ENCODE measurements at regions not wholly inside any gene's neighbourhood (a gene's known extent, or its start where the extent isn't known, plus 50 kb on each side); places are given as distances from the start of the nearest gene placed in this dataset.

GRCh38 chr12:127268706-127269425 lies 998.1 kb upstream of the TMEM132C start:
- ATAC-seq (ENCODE audit: low read depth), result no peak
- POLR2A ChIA-PET, result no interaction called here

GRCh38 chr12:127270193-127270592 lies 996.8 kb upstream of the TMEM132C start:
- no peak for ATAC-seq (ENCODE audit: low read depth)
- no peak overlapping the region for H3K27ac ChIP-seq (ENCODE audit: low read length in 2 of 2)

More at GRCh38 chr12:127268706-127269425, 998.1 kb upstream of the TMEM132C start:
- DNase-seq, result no peak
- no peaks in the 10 kb centered on the region for H3K79me2 ChIP-seq (ENCODE audit: control insufficient read depth, insufficient read depth, low read length)
- 58% methylated on average over 1 of the region's 6 CpGs for WGBS (ENCODE audit: insufficient coverage)
- TF ChIP-seq EZH2 (IDR thresholded peaks at IDR 0.05; ENCODE audit: borderline replicate concordance, insufficient read depth, low read depth, low read length, poor library complexity, severe bottlenecking), result no peak
- TF ChIP-seq, protein P1, sequence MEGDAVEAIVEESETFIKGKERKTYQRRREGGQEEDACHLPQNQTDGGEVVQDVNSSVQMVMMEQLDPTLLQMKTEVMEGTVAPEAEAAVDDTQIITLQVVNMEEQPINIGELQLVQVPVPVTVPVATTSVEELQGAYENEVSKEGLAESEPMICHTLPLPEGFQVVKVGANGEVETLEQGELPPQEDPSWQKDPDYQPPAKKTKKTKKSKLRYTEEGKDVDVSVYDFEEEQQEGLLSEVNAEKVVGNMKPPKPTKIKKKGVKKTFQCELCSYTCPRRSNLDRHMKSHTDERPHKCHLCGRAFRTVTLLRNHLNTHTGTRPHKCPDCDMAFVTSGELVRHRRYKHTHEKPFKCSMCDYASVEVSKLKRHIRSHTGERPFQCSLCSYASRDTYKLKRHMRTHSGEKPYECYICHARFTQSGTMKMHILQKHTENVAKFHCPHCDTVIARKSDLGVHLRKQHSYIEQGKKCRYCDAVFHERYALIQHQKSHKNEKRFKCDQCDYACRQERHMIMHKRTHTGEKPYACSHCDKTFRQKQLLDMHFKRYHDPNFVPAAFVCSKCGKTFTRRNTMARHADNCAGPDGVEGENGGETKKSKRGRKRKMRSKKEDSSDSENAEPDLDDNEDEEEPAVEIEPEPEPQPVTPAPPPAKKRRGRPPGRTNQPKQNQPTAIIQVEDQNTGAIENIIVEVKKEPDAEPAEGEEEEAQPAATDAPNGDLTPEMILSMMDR (IDR thresholded peaks at IDR 0.05), result no peak
- no peaks in the 10 kb centered on the region for H4K20me1 ChIP-seq (ENCODE audit: control insufficient read depth, insufficient read depth, low read length, poor library complexity, severe bottlenecking)
- H3K36me3 ChIP-seq (replicated peaks in 1 of 2; ENCODE audit: control extremely low read depth in 1 of 2, control insufficient read depth in 1 of 2, extremely low read depth in 1 of 2, insufficient read depth in 2 of 2, low read length in 1 of 2), result no peaks in the 10 kb centered on the region
- H3K4me1 ChIP-seq (ENCODE audit: control insufficient read depth in 2 of 2, insufficient read depth in 2 of 2, low read length in 2 of 2), result no peaks in the 10 kb centered on the region
- no peak overlapping the region for H3K4me2 ChIP-seq (replicated peaks; ENCODE audit: low read depth, low read length, poor library complexity, severe bottlenecking)
- no peak overlapping the region for H3K9ac ChIP-seq (ENCODE audit: low read length)
- H3K9me3 ChIP-seq (ENCODE audit: control extremely low read depth in 1 of 3, control insufficient read depth in 2 of 3, insufficient read depth in 1 of 3, low read length in 2 of 3), result peaks cover 0 to 7% (median 0%) of the 10 kb centered on the region in 3 donors
- Mint-ChIP-seq H3K4me1 (no peaks in the 10 kb centered on the region), H3K9me3 (ENCODE audit: insufficient read depth) (no peaks in the 10 kb centered on the region), H3K27ac (no peak overlapping the region), H3K27me3 (no peaks in the 10 kb centered on the region), H3K4me3 (no peak overlapping the region)
- H3K27me3 ChIP-seq (replicated peaks in 1 of 4; ENCODE audit: control extremely low read depth in 1 of 4, control insufficient read depth in 3 of 4, insufficient read depth in 4 of 4, low read length in 3 of 4), result no peaks in the 10 kb centered on the region
- CTCF ChIA-PET, result no interaction called here
- intact Hi-C loops (cut with micrococcal nuclease), result no loop called here
- H3K27ac ChIP-seq (ENCODE audit: low read length in 2 of 2), result no peak overlapping the region
- no peak overlapping the region for H3K4me3 ChIP-seq (ENCODE audit: control extremely low read depth in 1 of 5, extremely low read depth in 1 of 5, insufficient read depth in 1 of 5, low read depth in 2 of 5, low read length in 4 of 5)
- no peak overlapping the region for H2AFZ ChIP-seq (ENCODE audit: insufficient read depth, low read depth, low read length, poor library complexity, severe bottlenecking)

More at GRCh38 chr12:127270193-127270592, 996.8 kb upstream of the TMEM132C start:
- Mint-ChIP-seq H3K27ac (no peak overlapping the region), H3K9me3 (ENCODE audit: insufficient read depth) (no peaks in the 10 kb centered on the region), H3K4me3 (no peak overlapping the region), H3K4me1 (no peaks in the 10 kb centered on the region), H3K27me3 (no peaks in the 10 kb centered on the region)
- H3K9me3 ChIP-seq (ENCODE audit: control extremely low read depth in 1 of 3, control insufficient read depth in 2 of 3, insufficient read depth in 1 of 3, low read length in 2 of 3), result peaks cover 0 to 5% (median 0%) of the 10 kb centered on the region in 3 donors
- H3K36me3 ChIP-seq (replicated peaks in 1 of 2; ENCODE audit: control extremely low read depth in 1 of 2, control insufficient read depth in 1 of 2, extremely low read depth in 1 of 2, insufficient read depth in 2 of 2, low read length in 1 of 2), result no peaks in the 10 kb centered on the region
- no peaks in the 10 kb centered on the region for H3K4me1 ChIP-seq (ENCODE audit: control insufficient read depth in 2 of 2, insufficient read depth in 2 of 2, low read length in 2 of 2)
- no peak overlapping the region for H3K4me2 ChIP-seq (replicated peaks; ENCODE audit: low read depth, low read length, poor library complexity, severe bottlenecking)
- ChIA-PET CTCF (interaction anchor here (0.5 kb wide), 1 partner anchor 20 kb away, joined by 3 read pairs; no protein-coding TSS in a partner anchor), POLR2A (no interaction called here)
- DNase-seq, result no peak
- intact Hi-C loops (cut with micrococcal nuclease), result no loop called here
- H3K79me2 ChIP-seq (ENCODE audit: control insufficient read depth, insufficient read depth, low read length), result no peaks in the 10 kb centered on the region
- no peak overlapping the region for H3K9ac ChIP-seq (ENCODE audit: low read length)
- TF ChIP-seq, protein P1 (IDR thresholded peaks at IDR 0.05), result no peak
- TF ChIP-seq EZH2 (IDR thresholded peaks at IDR 0.05; ENCODE audit: borderline replicate concordance, insufficient read depth, low read depth, low read length, poor library complexity, severe bottlenecking), result no peak
- no peaks in the 10 kb centered on the region for H4K20me1 ChIP-seq (ENCODE audit: control insufficient read depth, insufficient read depth, low read length, poor library complexity, severe bottlenecking)
- H3K27me3 ChIP-seq (replicated peaks in 1 of 4; ENCODE audit: control extremely low read depth in 1 of 4, control insufficient read depth in 3 of 4, insufficient read depth in 4 of 4, low read length in 3 of 4), result no peaks in the 10 kb centered on the region
- 92% methylated on average over 2 of the region's 3 CpGs for WGBS (ENCODE audit: insufficient coverage)
- H2AFZ ChIP-seq (ENCODE audit: insufficient read depth, low read depth, low read length, poor library complexity, severe bottlenecking), result no peak overlapping the region
- no peak overlapping the region for H3K4me3 ChIP-seq (ENCODE audit: control extremely low read depth in 1 of 5, extremely low read depth in 1 of 5, insufficient read depth in 1 of 5, low read depth in 2 of 5, low read length in 4 of 5)

All from B cell (primary cell).